Subcutaneous abdominal adipose tissue (tissue), 5 donors: ENCODE measurements at regions not wholly inside any gene's neighbourhood (a gene's known extent, or its start where the extent isn't known, plus 50 kb on each side); places are given as distances from the start of the nearest gene placed in this dataset.
A peak's percentile ranks its signal among the peaks of the same experiment; 100 is the strongest.

ENCODE experiments used
- H3K27ac ChIP-seq: one replicate; pipeline ENCODE4 v1.7.0; 2013; ENCODE audit warnings: low read depth, mild to moderate bottlenecking, inconsistent platforms, low read length, moderate library complexity
- H3K27me3 ChIP-seq, 5 donors: one replicate each; pipeline ENCODE4 v1.7.0; 2013; ENCODE audit warnings: low read length in 5 of 5, inconsistent platforms in 1 of 5; ENCODE audit not compliant: control insufficient read depth in 5 of 5, insufficient read depth in 4 of 5
- H3K36me3 ChIP-seq, 5 donors: one replicate each; pipeline ENCODE4 v1.7.0; 2013; ENCODE audit warnings: low read length in 5 of 5; ENCODE audit not compliant: control insufficient read depth in 5 of 5, insufficient read depth in 5 of 5
- H3K4me1 ChIP-seq, 5 donors: one replicate each; pipeline ENCODE4 v1.7.0; 2013; ENCODE audit warnings: low read length in 5 of 5, mild to moderate bottlenecking in 3 of 5, moderate library complexity in 1 of 5; ENCODE audit not compliant: control insufficient read depth in 5 of 5, insufficient read depth in 5 of 5
- H3K4me3 ChIP-seq, 5 donors: one replicate each; pipeline ENCODE4 v1.7.0; 2013; ENCODE audit warnings: low read length in 5 of 5, low read depth in 1 of 5
- H3K9ac ChIP-seq, 5 donors: one replicate each; pipeline ENCODE4 v1.7.0; 2013; ENCODE audit warnings: low read length in 5 of 5, mild to moderate bottlenecking in 4 of 5, moderate library complexity in 3 of 5
- H3K9me3 ChIP-seq, 5 donors: one replicate each; pipeline ENCODE4 v1.7.0; 2013; ENCODE audit warnings: low read length in 5 of 5; ENCODE audit not compliant: control insufficient read depth in 5 of 5
- donor health status: healthy.
- donor health status: healthy.
- donor health status: healthy.
- donor health status: healthy.
- donor health status: healthy.

DNA sequence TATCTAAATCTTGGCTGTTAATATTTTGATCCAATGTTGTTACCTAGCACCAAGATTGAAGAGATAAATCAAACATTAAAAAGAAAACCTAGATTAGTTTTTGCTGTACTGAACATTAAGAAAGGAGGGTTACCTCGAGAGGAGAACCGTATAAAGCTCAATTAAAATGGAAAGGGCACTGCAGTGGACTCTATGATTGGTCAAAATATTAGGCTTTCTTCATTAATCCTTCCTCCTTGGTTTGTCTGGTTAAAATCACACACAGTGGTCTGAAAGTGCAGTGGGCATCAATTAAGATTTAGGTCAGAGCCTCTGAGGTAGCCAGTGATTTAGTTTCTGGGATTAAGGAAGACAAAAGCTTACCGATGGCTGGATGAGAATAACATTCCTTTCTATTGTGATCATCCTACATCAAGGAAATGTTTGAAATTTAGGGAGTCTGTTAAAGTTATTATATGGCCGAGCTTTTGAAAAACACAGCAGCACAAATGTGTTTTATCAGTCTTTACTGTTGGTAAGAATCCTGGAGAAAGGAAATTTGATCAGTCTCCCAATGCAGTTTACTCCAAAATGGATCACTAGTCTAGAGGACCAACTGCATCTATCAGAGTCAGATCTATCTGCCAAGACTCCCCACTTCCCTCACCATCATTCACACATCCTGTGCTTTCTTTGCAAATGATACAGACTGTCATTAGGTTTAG lies 134.6 kb upstream of the NEDD9 start:
- H3K27ac ChIP-seq = peak overlapping the region; percentile 64
- H3K9me3 ChIP-seq = no peaks in the 10 kb centered on the region
- no peak overlapping the region for H3K4me3 ChIP-seq
- H3K27me3 ChIP-seq = no peaks in the 10 kb centered on the region
- H3K9ac ChIP-seq = no peak overlapping the region
- no peaks in the 10 kb centered on the region for H3K36me3 ChIP-seq
- peaks cover 5 to 50% (median 15%) of the 10 kb centered on the region in 5 donors for H3K4me1 ChIP-seq

DNA sequence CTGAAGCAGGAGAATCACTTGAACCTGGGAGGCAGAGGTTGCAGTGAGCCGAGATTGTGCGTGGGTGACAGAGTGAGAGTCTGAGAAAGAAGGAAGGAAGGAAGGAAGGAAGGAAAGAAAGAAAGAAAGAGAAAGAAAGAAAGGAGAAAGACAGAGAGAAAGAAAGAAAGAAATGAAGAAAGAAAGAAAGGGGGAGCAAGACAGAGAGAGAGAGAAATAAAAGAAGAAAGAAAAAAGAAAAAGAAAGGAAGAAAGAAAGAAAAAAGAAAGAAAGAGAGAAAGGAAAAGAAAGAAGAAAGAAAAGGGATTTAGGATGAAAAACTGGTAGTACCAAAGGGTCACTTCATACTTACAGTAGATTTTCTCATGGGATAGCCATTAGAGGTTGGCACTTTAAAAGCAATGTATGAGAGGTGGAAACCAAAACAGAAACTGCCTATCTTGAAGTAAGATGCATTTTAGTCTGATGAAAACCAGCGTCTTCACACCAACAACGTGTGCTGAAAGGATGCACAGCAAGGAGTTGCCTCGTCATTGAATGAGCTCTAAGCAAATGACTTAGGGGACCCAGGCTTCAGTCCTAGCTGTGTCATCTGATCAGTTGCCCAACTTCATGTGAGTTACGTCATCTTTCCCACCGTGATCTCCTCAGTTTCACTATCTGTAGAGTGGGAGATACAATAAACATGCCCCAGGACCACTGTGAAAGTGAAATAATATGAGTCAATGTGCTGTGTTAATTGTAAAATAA lies 133.9 kb upstream of the NEDD9 start:
- no peaks in the 10 kb centered on the region for H3K36me3 ChIP-seq
- peak overlapping the region; percentile 64 for H3K27ac ChIP-seq
- no peaks in the 10 kb centered on the region for H3K9me3 ChIP-seq
- no peaks in the 10 kb centered on the region for H3K27me3 ChIP-seq
- H3K4me1 ChIP-seq = peaks cover 5 to 50% (median 15%) of the 10 kb centered on the region in 5 donors
- no peak overlapping the region for H3K4me3 ChIP-seq
- H3K9ac ChIP-seq = no peak overlapping the region

DNA sequence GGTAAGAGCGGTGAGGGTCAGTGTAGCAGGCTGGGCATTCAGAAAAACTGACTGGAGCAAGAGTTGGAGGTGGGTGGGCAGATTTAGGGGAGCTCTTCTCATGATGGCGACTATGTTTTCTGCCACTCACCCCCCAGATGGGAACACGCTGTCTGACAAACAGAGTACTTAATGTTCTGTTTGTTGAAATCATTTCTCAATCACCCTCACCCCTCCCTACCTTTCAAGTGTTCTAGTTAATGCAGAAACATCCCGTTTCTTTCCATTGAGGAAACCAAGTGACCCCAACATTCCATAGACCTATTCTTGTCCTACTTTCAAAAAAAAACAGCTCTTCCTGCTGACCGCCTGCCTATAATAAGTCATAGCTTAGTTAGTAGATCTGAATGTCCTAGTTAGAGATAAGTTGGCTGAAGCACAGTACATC lies 132.5 kb upstream of the NEDD9 start:
- H3K9me3 ChIP-seq = no peaks in the 10 kb centered on the region
- peak overlapping the region; percentile 73 for H3K27ac ChIP-seq

DNA sequence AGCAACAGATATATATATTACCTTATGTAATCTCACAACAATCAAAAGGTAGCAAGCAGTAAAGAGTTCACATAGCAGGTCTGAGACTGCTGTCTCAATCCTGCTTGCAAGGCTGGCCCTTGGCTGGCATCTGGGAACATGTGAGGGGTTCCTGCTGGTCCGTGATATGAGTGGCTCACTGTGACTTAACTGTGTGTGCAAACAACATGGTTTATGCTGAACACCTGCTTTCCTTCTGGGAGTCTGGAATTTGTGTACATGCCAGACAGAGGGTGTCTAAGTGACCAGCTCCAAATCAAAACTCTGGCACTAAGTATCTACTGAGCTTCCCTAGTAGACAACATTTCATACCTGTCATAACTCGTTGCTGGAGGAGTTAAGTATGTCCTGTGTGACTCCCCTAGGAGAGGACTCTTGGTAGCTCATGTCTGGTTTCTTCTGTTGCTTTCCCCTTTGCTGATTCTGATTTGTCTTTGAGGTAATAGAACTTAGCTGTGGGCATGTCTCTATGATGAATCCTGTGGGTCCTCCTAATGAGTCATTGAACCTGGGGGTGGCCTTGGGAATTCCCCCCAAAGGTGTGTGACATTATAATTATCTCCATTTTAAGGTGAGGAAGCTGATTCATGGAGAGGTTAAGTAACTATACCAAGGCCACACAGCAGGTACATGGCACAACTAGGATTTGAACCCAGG lies 131.6 kb upstream of the NEDD9 start:
- Histone ChIP-seq H3K4me3 (no peak overlapping the region), H3K4me1 (peaks cover 4 to 39% (median 5%) of the 10 kb centered on the region in 5 donors), H3K9me3 (no peaks in the 10 kb centered on the region), H3K27ac (peak overlapping the region; percentile 73), H3K27me3 (no peaks in the 10 kb centered on the region), H3K36me3 (no peaks in the 10 kb centered on the region), H3K9ac (no peak overlapping the region)

More for the DNA sequence above, 132.5 kb upstream of the NEDD9 start:
- H3K4me1 ChIP-seq = peaks cover 3 to 38% (median 6%) of the 10 kb centered on the region in 5 donors
- no peak overlapping the region for H3K4me3 ChIP-seq
- no peaks in the 10 kb centered on the region for H3K36me3 ChIP-seq
- H3K9ac ChIP-seq = no peak overlapping the region
- no peaks in the 10 kb centered on the region for H3K27me3 ChIP-seq

DNA sequence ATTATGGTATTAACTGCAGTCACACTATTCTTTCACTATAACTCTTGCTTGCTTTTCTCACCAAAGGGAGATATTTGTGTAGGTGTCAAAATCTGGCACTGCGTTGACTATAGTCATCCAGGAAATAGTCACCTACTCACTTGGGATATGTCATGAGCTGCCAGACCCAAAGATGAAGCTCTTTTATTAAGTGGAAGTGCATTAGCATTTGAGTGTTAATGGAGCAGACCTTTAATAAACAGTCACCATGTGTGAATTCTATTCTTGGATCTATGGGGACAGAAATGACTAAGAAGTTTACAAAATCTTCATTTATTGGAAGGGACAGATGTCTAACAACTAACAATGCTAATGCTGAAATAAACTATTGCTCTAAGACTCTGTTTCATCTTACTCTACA lies 130.1 kb upstream of the NEDD9 start:
- H3K27ac ChIP-seq = no peak overlapping the region
- H3K9ac ChIP-seq = no peak overlapping the region
- no peak overlapping the region for H3K4me3 ChIP-seq
- no peaks in the 10 kb centered on the region for H3K27me3 ChIP-seq
- no peaks in the 10 kb centered on the region for H3K36me3 ChIP-seq
- no peaks in the 10 kb centered on the region for H3K9me3 ChIP-seq
- peaks cover 3 to 35% (median 4%) of the 10 kb centered on the region in 5 donors for H3K4me1 ChIP-seq

GRCh38 chr6:11358904-11359830 lies 126.7 kb upstream of the NEDD9 start:
- Histone ChIP-seq H3K36me3 (no peaks in the 10 kb centered on the region), H3K9me3 (no peaks in the 10 kb centered on the region), H3K9ac (no peak overlapping the region), H3K4me1 (peaks cover 5 to 49% (median 11%) of the 10 kb centered on the region in 5 donors), H3K27ac (peak overlapping the region; percentile 39), H3K27me3 (no peaks in the 10 kb centered on the region), H3K4me3 (no peak overlapping the region)

- Histone ChIP-seq H3K9ac (no peak overlapping the region), H3K4me1 (peaks cover 5 to 49% (median 11%) of the 10 kb centered on the region in 5 donors), H3K36me3 (no peaks in the 10 kb centered on the region), H3K4me3 (no peak overlapping the region), H3K9me3 (no peaks in the 10 kb centered on the region), H3K27me3 (no peaks in the 10 kb centered on the region), H3K27ac (peak overlapping the region; percentile 19)
These were observed 124.8 kb upstream of the NEDD9 start for GRCh38 chr6:11357285-11357684.

- Histone ChIP-seq H3K9me3 (no peaks in the 10 kb centered on the region), H3K36me3 (no peaks in the 10 kb centered on the region), H3K4me1 (peaks cover 5 to 49% (median 11%) of the 10 kb centered on the region in 5 donors), H3K27ac (peak overlapping the region; percentile 19), H3K4me3 (no peak overlapping the region), H3K9ac (no peak overlapping the region), H3K27me3 (no peaks in the 10 kb centered on the region)
These were observed 124.1 kb upstream of the NEDD9 start for GRCh38 chr6:11356404-11357155.

DNA sequence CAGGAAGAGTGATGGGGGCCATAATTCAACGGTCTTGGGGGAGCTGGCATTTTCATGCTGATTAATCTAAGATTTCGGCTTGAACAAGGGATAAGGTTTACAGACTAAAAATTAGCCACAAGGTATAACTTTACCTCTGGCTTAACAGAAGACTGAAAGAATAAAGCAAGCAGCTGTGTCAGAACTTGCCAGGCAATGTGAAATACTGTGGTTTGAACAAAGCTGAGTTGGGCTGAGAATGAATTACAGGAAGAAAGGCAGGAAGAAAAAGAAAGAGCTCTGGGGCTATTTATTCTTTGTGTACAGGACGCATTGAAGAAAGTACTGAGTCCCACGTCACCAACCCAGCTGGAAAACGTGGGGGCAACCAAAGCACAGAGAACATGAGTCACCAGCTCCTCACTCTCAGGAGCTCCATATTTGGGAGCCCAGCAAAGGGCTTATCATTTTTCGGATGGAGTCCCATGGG lies 121.5 kb upstream of the NEDD9 start:
- H3K27me3 ChIP-seq = no peaks in the 10 kb centered on the region
- H3K9me3 ChIP-seq = no peaks in the 10 kb centered on the region
- peaks cover 3 to 41% (median 11%) of the 10 kb centered on the region in 5 donors for H3K4me1 ChIP-seq
- H3K36me3 ChIP-seq = no peaks in the 10 kb centered on the region
- no peak overlapping the region for H3K4me3 ChIP-seq
- no peak overlapping the region for H3K9ac ChIP-seq
- H3K27ac ChIP-seq = peak overlapping the region; percentile 52
